ENCODE measurements at regions not wholly inside any gene's neighbourhood (a gene's known extent, or its start where the extent isn't known, plus 50 kb on each side); places are given as distances from the start of the nearest gene placed in this dataset.

- no peak for DNase-seq
Observed at GRCh38 chr1:57748719-57749118, 324.9 kb upstream of the DAB1 start.

GRCh38 chr1:57747818-57748217 is 324.0 kb upstream of the DAB1 start:
- DNase-seq: no peak

- DNase-seq: no peak
Observed at GRCh38 chr1:57741521-57741920, 317.7 kb upstream of the DAB1 start.

GRCh38 chr1:57736940-57737339 is 313.1 kb upstream of the DAB1 start:
- no peak for DNase-seq

- no peak for DNase-seq
Observed at GRCh38 chr1:57729181-57729580, 305.3 kb upstream of the DAB1 start.

- DNase-seq: no peak
Observed at GRCh38 chr1:57727121-57727520, 303.3 kb upstream of the DAB1 start.

GRCh38 chr1:57725318-57725717 is 301.5 kb upstream of the DAB1 start:
- no peak for DNase-seq

GRCh38 chr1:57724535-57724934 is 300.7 kb upstream of the DAB1 start:
- DNase-seq: no peak

- DNase-seq: no peak
Observed at GRCh38 chr1:57722285-57722978, 298.6 kb upstream of the DAB1 start.

GRCh38 chr1:57721001-57721400 is 297.1 kb upstream of the DAB1 start:
- no peak for DNase-seq

- no peak for DNase-seq
Observed at GRCh38 chr1:57719274-57719673, 295.4 kb upstream of the DAB1 start.

GRCh38 chr1:57713501-57713900 is 289.6 kb upstream of the DAB1 start:
- DNase-seq: no peak

- no peak for DNase-seq
Observed at GRCh38 chr1:57712846-57713245, 289.0 kb upstream of the DAB1 start.

GRCh38 chr1:57711326-57711725 is 287.5 kb upstream of the DAB1 start:
- no peak for DNase-seq

- DNase-seq: no peak
Observed at GRCh38 chr1:57707631-57708030, 283.8 kb upstream of the DAB1 start.

- no peak for DNase-seq
Observed at GRCh38 chr1:57704811-57705210, 281.0 kb upstream of the DAB1 start.

- DNase-seq: no peak
Observed at GRCh38 chr1:57704231-57704630, 280.4 kb upstream of the DAB1 start.

- DNase-seq: no peak
Observed at GRCh38 chr1:57696904-57697303, 273.0 kb upstream of the DAB1 start.

GRCh38 chr1:57696043-57696442 is 272.2 kb upstream of the DAB1 start:
- no peak for DNase-seq

- DNase-seq: no peak
Observed at GRCh38 chr1:57686306-57686705, 262.4 kb upstream of the DAB1 start.

GRCh38 chr1:57683037-57683942 is 259.4 kb upstream of the DAB1 start:
- no peak for DNase-seq

- DNase-seq: no peak
Observed at GRCh38 chr1:57678138-57678537, 254.3 kb upstream of the DAB1 start.

- DNase-seq: no peak
Observed at GRCh38 chr1:57675776-57676175, 251.9 kb upstream of the DAB1 start.
